Stimulated activated CD4-positive, alpha-beta T cell treated with anti-CD3 and anti-CD28 coated beads, TNF-alpha, amount 100 ng/mL, for 1 hour (primary cell): ENCODE measurements at regions not wholly inside any gene's neighbourhood (a gene's known extent, or its start where the extent isn't known, plus 50 kb on each side); places are given as distances from the start of the nearest gene placed in this dataset.

ENCODE experiments used
- DNase-seq, 3 donors: peaks; one replicate each; pipeline ENCODE4 v3.0.0-alpha.2; 2020; ENCODE audit warnings: low read depth in 3 of 3, low spot score in 1 of 3

DNA sequence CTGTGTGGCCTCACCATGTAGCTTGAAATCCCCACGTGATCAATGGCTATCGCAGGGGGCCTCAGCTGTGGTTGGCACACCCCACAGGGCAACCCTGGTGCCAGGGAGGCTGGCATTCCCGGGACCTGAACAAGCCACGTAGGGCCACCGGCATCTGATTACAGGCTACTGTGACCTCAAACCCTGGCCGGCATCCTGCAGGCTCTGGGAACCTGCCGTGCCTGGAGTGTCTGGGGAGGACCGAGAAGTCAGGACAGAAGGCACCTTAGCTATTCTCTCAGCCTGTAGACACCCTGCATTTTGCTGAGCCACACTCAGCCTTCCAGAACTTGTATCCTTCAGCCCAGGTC, 213.0 kb downstream of the GLI2 start:
- no peak for DNase-seq

DNA sequence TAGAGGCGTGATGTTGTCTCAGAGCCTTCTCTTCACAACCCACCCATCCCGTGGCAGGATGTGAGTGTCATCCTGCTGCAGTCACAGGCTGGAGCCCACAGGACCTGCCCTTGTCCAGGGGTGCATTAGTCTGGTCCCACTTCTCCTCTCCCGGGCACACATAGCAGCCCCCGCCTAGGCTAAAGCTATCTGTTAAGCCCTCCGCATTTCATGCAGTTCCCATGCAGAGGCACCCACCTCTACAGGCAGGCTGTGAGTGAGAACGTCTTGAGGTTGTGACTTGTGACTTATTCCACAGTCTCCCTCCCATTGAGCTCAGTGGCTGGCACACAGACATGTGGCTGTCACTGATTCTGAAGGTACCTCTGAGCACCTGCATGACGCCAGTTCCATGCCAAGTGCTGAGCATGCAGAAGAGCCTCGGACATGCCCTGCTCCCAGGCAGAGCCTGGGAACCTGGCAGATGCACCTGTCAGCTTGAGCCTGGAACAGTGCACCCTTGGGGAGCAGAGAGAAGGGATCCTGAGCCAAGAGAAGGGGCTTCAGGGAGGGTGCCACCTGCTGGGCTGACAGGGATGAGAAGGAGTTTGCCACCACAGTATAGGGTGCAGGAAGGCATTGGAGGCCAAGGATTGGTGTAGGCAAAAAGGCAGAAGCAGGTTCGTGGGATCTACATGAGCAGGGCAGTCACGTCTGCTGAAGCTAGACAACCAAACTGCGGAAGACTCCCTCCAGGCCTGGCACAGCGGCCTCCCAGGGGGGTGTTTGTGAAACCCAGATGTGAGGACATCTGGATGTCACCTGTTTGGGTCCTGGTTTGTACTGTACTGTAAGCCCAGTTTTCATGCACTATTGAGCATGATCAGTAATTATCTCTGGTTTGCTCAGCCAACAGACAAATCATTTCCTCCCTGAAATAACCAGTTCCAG, 213.6 kb downstream of the GLI2 start:
- no peak for DNase-seq

DNA sequence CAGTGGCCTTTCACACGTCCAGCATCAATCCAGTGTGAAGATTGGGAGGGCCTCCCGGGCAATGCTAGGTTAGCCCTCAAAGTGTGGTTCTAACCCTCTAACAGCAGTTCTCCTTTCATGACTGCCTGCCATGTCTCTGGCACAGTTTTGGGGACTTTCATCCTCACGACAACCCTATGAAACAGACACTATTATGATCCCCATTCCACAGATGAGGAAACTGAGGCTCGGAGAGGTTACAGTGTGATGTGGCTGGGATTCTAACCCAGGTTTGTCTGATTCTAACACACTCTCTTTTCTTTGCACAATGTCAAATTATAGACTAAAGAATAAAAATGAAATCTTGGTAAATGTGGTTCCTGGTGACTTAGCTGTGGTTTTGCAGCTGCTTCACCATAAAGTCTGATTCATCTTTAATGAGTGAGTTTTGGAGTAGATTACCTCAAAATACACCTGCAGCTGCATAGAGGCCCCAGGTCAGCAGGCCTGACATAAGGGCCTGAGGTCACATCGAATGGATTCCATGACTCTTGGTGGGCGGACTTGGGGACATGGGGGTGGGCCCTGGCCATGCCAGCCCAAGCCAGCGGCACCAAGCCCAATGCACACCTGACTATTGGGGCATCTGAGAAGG, 214.4 kb downstream of the GLI2 start:
- no peak for DNase-seq

DNA sequence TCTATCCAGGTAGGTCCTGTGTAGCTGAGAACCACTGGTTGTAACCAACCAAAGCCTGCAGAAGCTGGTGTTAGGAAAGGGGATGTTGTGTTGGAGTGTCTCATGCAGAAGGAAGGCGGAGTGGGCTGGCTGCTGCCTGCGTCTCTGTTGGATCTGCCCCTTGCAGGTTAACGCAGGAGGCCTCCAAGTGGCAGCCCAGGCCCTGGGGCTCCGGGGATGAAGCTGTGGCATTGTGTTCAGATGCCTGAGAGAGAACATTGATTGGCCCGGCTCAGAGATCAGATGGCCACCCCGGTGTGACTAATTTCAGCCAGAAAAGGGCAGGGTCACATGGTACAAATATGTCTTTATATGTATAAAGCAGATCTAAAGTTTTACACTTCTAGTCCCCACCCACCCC, 216.0 kb downstream of the GLI2 start:
- no peak for DNase-seq

DNA sequence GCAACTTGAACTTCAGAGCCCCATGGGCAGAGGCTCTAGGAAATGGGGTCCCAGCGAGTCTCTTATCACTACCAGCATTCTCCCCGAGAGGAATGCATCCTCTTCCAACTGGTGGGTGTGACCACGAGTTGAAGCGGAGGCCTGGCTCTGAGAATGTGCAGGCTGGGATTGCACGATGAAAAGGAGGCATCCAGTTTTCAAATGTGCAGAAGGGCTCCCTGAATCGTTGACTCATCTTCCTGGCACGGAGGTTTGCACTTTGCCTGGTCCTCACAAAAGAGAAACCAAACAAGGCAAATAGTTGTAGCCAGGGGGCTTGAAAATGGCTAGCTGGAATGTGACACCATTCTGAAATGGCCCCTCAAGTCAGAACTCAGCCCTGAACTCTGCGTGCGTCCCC, 216.7 kb downstream of the GLI2 start:
- no peak for DNase-seq

DNA sequence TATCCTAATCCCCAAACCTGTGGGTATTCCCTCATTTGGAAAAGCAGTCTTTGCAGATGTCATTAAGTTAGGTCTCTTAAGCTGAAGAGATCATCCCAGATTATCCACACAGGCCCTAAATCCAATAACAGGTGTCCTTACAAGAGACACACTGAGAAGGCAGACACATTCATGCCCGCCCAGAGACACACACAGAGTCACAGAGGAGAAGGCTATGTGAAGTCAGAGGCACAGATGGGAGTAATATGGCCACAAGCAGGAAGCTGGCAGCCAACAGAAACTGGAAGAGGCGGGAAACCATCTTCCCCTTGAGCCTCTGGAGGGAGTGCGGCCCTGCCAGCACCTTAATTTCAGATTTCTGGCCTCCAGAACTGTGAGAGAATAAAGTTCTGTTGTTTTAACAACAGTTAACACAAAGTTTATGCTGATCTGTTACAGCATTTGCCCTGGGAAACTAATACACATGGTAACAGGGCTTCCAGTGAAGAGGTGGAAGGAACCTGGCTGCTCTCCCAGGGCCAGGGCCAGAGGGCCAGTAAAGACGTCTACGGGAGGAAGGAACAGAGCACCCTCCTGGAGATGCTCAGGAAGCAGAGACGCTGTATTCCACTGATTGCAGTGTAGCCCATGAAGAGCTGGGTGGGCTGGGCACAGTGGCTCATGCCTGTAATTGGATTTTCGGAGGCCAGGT, 217.5 kb downstream of the GLI2 start:
- DNase-seq: no peak

DNA sequence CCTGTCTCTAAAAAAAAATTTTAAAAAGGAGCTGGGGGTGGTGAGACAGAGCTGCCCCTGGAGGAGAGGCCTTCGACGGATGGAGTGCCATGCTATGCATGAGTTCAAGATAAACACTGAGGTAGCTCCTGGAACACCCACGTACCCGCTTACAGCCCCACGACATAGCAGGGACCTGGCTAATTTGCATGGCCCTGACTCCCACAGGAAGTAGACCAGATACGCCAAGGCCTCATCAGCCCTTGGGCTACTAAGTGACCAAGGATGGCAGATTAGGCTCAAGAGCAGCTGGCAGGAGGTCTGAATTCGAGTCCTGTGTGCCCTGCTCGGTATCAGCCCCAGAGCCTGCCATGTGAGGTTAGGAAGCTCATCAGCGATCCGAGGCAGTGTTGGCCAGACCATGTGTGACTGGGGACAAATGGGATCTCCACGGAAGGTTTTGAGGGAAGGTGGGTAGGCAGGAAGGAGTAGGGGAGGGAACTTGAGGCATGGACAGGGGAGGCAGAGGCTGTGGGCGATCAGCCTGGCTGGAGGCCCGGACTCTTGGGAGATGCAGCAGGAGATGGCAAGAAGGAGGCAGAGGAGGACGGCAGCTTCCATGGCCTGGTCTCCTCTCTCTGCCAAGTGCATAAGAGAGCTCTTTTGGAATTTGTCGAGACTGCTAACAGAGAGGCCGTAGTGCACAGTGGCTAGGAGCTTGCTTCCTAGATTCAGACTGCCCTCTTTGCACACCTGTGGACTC, 218.3 kb downstream of the GLI2 start:
- DNase-seq: no peak

DNA sequence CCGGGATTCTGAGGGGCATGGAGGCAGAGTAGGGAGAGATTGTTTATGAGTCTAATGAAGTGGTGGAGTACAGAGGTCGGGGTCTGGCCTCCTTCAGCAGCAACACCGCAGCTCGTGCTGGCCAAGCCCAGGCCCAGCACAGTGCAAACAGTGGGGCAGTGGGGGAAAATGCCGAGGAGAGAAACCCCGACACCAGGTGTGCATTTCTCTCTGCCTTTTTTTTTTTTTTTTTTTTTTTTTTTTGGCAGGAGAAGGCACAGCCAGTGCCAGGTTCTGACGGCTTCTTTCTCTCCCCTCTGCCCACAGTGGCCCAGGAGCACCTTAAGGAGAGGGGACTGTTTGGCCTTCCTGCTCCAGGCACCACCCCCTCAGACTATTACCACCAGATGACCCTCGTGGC, 219.3 kb downstream of the GLI2 start:
- no peak for DNase-seq

DNA sequence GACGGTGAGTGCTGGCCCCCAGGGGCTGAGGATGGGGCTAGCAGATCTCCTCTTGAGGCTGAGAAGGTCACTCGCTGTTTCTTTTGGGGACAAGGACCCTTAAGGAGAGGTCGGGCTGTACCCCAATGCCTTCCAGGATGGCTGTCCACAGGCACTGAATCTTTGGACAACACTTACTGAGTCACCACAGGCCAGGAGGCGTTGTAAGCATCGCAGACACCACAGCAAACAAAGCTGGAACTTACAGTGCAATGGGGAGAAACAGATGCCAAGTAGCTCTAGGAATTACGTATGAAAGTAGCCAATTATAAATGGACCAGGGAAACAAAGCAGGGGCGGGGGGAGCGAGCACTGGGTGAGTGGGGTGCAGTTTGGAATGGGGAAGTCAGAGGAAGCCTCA, 219.8 kb downstream of the GLI2 start:
- DNase-seq: no peak

DNA sequence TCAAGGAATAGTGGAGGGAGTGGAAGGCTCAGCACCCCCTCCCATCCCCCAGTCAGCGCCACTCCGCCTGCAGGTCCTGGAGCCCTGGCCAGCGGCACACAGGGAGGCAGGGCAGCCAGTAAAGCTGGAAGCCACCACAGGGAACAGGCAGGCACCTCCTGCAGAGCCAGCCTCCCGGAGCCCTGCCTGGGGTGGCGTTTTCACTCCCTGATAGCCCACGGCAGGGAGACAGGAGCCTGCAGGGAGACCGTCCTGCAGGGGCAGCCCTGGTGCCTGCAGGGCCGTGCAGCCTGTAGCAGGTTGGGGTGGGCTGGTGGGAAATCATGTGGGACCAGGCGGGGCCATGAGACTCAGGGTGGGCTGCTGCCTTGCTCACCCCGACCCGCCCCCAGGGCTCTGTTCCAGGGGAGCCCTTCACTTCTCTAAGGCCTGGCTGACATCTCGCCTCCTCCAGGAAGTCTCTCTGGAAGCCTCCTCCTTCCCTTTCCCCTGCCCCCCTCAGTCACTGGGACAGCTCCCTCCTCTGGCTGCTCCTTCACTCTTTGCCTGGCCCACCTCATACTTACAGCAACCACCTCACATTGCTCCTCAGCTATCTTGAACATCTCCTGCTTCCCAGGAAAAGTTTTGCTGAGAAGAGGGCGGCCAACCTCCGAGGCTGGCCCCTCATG, 221.0 kb downstream of the GLI2 start:
- no peak for DNase-seq

DNA sequence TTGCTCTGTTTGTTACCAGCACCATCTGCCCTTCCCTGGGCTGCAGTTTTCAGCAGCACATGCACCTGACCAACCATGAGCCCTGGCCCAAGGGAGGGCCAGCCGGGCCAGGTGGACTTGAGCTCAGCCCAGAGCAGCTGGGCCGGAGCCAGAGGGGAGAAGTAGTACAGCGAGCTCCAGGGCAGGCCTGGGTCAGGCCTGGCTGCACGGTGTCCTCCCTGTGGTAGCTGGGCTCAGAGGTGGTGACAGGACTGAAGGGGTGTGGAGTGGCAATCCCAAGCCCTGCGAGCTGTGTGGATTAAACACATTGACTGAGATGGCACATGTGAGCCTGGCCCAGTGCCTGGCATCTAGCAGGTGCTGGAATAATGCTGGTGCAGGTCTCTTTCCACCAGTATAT, 222.2 kb downstream of the GLI2 start:
- no peak for DNase-seq

DNA sequence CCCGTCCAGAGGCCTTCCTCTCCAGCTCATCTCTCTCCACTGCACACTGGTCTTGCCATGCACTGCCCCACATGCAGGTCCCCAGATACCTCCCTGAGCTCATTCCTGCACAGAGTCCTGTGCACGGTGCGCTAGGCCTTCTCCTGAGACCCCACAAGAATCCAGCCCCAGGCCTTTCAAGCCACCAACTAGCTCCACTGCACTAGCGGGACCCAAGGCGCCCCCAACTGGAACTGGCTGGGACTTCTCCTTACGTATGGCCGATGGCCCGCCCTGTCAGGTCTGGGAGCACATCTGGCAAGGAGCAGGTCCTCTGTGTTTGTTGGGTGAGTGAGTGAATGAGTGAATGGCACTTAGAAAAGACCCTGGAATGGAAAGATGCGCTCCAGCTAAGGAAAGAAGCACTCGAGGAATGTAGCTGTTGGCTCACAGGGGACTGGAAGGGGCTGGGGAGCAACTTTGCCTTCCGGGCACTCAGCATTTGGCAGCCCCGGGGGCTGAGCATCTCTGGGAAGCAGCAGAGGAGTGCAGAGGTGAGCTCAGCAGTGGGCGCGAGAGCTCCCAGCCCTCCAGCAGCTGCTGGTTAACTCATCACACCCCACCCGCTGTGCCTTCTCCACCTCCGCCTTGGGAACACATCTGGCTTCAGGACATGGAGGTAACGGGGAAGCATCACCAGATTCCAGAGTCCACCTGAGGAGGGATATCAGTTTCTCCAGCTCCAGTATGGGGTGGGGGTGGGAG, 223.1 kb downstream of the GLI2 start:
- no peak for DNase-seq

DNA sequence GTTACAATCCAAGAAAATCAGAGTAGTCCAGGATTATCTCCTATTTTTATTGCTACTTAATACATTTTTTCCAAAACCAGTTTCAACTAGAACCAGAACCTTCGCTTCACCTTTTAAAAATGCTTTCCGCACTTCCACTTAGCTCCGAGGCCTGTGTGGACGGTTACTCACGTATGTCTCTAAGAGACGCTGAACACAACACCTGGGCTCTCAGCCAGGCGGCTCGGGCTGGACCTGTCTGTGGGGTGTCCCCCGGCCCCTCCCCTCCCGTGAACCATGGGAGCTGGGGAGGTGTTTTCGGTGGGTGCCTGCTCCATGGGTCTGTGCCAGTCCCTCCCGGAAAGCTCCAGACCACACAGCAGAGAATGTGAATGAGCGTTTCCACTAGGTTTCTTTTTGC, 223.8 kb downstream of the GLI2 start:
- DNase-seq: no peak

DNA sequence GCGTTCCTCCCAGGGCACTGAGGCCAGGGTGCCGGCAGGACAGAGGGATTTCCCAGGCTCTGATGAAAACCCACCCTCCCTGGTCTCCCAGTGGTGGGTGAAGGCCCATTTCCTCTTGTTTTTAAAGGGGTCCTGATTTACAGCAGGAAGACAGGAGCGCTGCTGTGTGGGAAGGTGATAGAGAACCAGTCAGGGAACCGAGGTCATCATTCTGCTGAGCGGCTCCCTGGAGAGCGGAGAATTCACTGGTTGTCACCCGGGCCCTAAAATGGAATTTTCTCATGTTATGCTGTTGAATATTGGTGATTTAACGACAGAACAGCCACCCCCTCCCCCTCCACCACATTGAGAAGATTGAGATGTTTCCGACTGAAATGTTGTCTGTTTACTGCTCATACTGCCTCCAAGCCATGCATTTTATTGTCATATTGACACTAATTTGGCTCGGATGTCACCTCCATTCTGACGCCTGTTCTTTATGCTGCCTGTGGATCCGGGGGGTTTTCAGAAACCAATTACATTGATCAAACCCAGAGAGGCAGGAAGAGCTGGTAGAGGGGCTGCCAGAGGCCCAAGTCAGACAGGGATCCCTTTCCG, 225.2 kb downstream of the GLI2 start:
- no peak for DNase-seq

DNA sequence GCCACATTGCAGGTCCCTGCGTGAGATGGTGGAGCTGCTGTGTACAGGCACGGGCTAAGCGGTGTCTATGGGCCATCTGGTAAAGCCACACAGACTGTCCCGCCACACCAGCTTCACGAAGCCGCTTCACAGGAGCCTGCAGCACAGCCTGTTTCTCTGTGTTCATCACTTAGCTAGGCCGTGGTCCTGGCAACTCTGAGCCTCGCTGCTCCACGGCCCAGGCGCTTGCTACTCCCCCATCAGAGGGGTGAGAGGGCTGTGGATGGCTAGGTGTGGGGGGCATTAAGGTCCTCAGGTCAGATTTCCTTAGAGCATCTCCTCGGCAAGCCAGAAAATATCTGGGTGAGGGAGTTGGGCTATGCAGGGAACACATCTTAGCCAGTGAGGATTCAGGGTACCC, 225.7 kb downstream of the GLI2 start:
- no peak for DNase-seq

DNA sequence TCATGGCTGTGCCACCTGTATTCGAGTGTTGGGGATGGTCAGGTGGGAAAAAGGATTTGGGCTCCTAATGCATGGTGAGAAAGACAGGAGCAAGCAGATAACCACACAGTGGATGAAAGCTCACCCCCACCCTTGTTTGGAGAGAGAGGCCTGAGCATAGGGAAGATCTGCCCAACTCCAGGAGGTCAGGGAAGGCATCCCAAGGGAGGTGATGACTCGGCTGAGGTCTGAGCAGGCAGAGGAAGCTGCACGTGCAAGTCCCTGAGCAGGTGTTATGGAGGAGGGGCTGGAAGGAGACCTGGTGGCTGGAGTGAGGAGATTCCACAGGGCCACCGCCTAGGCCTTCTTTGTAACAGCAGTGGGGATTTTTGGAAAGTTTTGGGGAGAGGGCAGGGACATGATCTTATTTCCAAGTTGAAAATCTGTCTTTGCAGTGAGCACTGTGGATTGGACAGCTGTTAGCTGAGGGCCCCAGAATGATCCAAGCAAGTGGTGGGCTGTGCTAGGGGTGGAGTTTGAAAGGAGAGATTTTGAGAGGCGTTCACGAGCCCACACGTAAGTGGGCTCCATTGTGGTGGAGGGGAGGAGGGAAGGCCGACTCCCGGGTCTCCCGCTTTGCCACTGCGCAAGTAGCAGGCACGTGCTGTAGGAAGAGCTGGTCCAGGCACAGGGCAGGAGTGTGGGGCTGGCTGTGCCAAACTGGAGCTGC, 228.5 kb downstream of the GLI2 start:
- DNase-seq: no peak

DNA sequence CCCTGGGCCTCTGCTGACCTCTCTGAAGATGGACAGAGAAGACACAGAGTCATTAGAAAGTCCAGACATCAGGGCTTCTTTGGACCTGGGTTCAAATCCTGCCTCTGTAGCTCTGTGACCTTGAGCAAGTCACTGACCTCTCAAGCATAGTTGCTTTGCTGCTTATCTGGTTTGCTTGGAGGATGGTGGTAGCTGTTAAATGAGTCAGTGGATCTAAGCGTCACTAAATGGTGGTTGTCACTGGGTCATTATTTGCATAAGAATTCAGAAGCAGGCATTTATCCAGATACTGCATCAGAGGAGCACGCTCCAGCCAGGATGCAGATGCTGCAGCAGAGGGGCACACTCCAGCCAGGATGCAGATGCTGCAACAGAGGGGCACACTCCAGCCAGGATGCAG, 229.2 kb downstream of the GLI2 start:
- no peak for DNase-seq

DNA sequence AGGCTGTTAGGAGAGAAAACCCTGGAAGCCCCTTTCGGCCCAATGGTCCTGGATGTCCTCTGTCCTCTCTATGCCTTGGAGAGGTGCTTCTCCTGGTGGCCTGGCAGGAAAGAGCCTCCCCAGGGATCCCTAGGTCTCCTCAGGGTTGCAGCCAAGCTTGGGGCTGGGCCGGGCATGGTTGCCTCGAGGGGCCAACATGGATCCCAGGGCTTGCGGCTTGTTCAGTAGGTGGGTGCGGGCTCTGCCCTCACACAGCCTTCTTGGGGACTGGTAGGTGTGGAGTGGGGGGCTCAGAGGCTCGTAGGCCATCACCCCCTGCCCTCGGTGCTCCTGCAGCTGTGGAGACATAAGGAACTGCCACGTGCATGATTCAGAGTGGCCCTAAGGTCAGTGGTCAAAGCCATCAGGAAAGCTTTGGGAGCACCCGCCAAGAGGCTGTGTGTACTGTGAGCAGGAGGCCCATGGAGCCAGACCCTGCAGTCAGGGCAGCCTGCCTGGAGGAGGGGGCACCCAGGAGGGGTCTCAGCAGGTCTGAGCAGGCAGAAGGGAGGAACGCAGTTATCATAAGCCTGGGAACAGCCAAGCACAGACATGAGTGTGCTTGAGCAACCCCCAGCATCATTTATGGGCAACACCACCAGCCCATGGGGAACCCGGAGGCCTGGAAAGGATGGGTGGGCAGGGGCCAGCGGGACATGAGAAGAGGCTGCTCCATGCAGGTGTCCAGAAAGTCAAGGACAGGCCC, 231.0 kb downstream of the GLI2 start:
- DNase-seq: no peak
